Kidney (tissue), 13 donors: ENCODE measurements at regions not wholly inside any gene's neighbourhood (a gene's known extent, or its start where the extent isn't known, plus 50 kb on each side); places are given as distances from the start of the nearest gene placed in this dataset.
"Not testable (repeated sequence)": the region's sequence is repeated elsewhere in the genome, so short reads cannot be mapped to it uniquely, and the experiment has no call there.

ENCODE experiments used
- DNase-seq, 5 donors: peaks; one replicate each; pipeline ENCODE4 v3.0.0-alpha.2; 2013 to 2020
- FAIRE-seq: peaks from 2 replicates; lab custom pipeline; 2012; peaks lifted over from hg19 to GRCh38; lab: Jason Lieb, UNC
- H3K27ac ChIP-seq, 2 donors: one replicate each; pipeline ENCODE4 v1.7.0; 2013; ENCODE audit warnings: low read depth in 2 of 2, low read length in 2 of 2, inconsistent platforms in 1 of 2
- H3K27me3 ChIP-seq: one replicate; pipeline ENCODE4 v1.7.1; 2013; ENCODE audit warnings: low read length, inconsistent platforms; ENCODE audit not compliant: control insufficient read depth, insufficient read depth
- H3K36me3 ChIP-seq, 3 donors: one replicate each; pipeline versions ENCODE4 v1.7.0 to v1.7.1; 2013; ENCODE audit warnings: low read length in 3 of 3, control low read depth in 1 of 3, inconsistent platforms in 1 of 3; ENCODE audit not compliant: insufficient read depth in 3 of 3, control insufficient read depth in 2 of 3
- H3K4me1 ChIP-seq, 3 donors: one replicate each; pipeline versions ENCODE4 v1.7.0 to v1.7.1; 2013; ENCODE audit warnings: low read length in 3 of 3, inconsistent platforms in 1 of 3, low read depth in 1 of 3; ENCODE audit not compliant: control insufficient read depth in 2 of 3, insufficient read depth in 2 of 3
- H3K4me3 ChIP-seq, 3 donors: one replicate each; pipeline versions ENCODE4 v1.7.0 to v1.8.1; 2013; ENCODE audit warnings: low read length in 3 of 3, control low read depth in 1 of 3, inconsistent platforms in 1 of 3
- H3K9ac ChIP-seq, 3 donors: one replicate each; pipeline versions ENCODE4 v1.7.0 to v1.7.1; 2013; ENCODE audit warnings: low read length in 3 of 3, control low read depth in 1 of 3, inconsistent platforms in 1 of 3
- H3K9me3 ChIP-seq, 3 donors: one replicate each; pipeline versions ENCODE4 v1.7.0 to v1.7.1; 2013; ENCODE audit warnings: low read length in 3 of 3, control low read depth in 1 of 3, inconsistent platforms in 1 of 3; ENCODE audit not compliant: control insufficient read depth in 2 of 3, insufficient read depth in 1 of 3
- CTCF ChIP-seq: IDR thresholded peaks from 3 replicates; pipeline ENCODE4 v1.5.1; 2012; ENCODE audit warnings: mild to moderate bottlenecking, moderate library complexity, borderline replicate concordance; ENCODE audit not compliant: insufficient read depth; ENCODE audit errors: extremely low read depth
- intact Hi-C: fragments of 100-400 bp; cut with DNase I; formaldehyde crosslinking; loops from one replicate; pipeline ENCODE4 v1.11.1; 2022
- donor health status: control.
- donor health status: control.
- donor health status: control.
- donor health status: control.
- donor health status: control.
- donor health status: DM: yes; HTN: yes; CAD: no.
- donor health status: Normal renal cell carcinoma (clear cell type).

DNA sequence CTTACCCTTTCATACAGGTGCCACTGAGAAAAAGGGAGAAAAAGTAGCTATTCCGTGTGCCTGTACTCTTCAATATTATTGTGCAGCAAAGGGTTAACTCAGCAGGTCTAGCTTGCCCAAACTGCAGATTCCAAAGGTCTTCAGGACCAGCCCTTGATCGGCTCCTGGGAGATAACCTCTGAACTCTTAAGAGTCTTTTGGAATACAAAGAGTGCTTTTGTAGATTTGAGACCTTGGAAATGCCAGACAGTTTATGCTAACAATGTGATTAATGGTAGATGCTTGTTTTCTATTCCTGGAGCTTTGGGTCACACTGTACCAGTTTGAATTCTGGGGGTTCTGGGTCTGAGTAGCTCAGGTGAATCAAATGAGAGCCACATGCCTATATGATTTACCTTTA lies 844.7 kb upstream of the MIR17HG start:
- no peak for DNase-seq
- Histone ChIP-seq H3K27me3 (no peaks in the 10 kb centered on the region), H3K27ac (no peak overlapping the region), H3K4me1 (no peaks in the 10 kb centered on the region), H3K9me3 (no peaks in the 10 kb centered on the region), H3K9ac (no peak overlapping the region), H3K36me3 (no peaks in the 10 kb centered on the region), H3K4me3 (no peak overlapping the region)
- TF ChIP-seq CTCF = no peak
- intact Hi-C loops = no loop called here
- FAIRE-seq = no peak

DNA sequence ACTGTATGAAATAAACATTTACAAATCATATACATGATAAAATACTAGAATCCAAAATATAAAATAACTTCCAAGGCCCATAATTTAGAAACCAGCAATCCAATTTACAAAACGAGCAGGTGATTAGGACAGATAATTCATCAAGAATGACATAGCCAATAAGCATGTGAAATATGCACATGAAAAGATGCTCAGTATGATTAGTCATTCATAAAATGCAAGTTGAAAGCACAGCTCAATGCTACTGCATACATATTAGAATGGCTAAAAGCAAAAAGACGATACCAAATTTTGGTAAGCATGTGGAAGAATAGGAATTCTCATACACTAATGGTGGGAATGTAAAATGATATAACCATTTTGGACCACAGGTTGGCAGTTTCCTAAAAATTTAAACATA lies 837.2 kb upstream of the MIR17HG start:
- Histone ChIP-seq H3K4me3 (no peak overlapping the region), H3K9ac (no peak overlapping the region), H3K27ac (no peak overlapping the region), H3K36me3 (no peaks in the 10 kb centered on the region), H3K9me3 (no peaks in the 10 kb centered on the region), H3K4me1 (no peaks in the 10 kb centered on the region), H3K27me3 (no peaks in the 10 kb centered on the region)
- DNase-seq (no peak), FAIRE-seq (no peak)
- no peak for TF ChIP-seq CTCF
- intact Hi-C loops = no loop called here

GRCh38 chr13:90511903-90512302 lies 835.6 kb upstream of the MIR17HG start:
- intact Hi-C loops = no loop called here
- Histone ChIP-seq H3K27ac (no peak overlapping the region), H3K9me3 (no peaks in the 10 kb centered on the region), H3K36me3 (no peaks in the 10 kb centered on the region), H3K27me3 (no peaks in the 10 kb centered on the region), H3K4me1 (no peaks in the 10 kb centered on the region), H3K4me3 (no peak overlapping the region), H3K9ac (no peak overlapping the region)
- TF ChIP-seq CTCF = no peak
- DNase-seq (no peak), FAIRE-seq (no peak)

- H3K9ac ChIP-seq, intact Hi-C loops, H3K36me3 ChIP-seq, H3K27ac ChIP-seq, H3K27me3 ChIP-seq, FAIRE-seq, H3K9me3 ChIP-seq, H3K4me3 ChIP-seq, H3K4me1 ChIP-seq, DNase-seq: not testable (repeated sequence)
Measured at GRCh38 chr13:90514712-90515111, 832.8 kb upstream of the MIR17HG start.
